Endodermal cell (in vitro differentiated cells): ENCODE measurements at regions not wholly inside any gene's neighbourhood (a gene's known extent, or its start where the extent isn't known, plus 50 kb on each side); places are given as distances from the start of the nearest gene placed in this dataset.

Experiments used
- DNase-seq: peaks from one replicate; pipeline ENCODE4 v3.0.0-alpha.2; 2017
- H3K27ac ChIP-seq: 2 replicates; pipeline ENCODE4 v1.5.1; 2013; ENCODE audit warnings: mild to moderate bottlenecking, low read depth, low read length, moderate library complexity
- H3K27me3 ChIP-seq: 2 replicates; pipeline ENCODE4 v1.6.1; 2013; ENCODE audit warnings: mild to moderate bottlenecking, low read length, moderate library complexity; ENCODE audit not compliant: insufficient read depth, control insufficient read depth, poor library complexity, severe bottlenecking
- H3K36me3 ChIP-seq: 2 replicates; pipeline ENCODE4 v1.7.0; 2013; ENCODE audit warnings: mild to moderate bottlenecking, low read length, moderate library complexity; ENCODE audit not compliant: control insufficient read depth, insufficient read depth
- H3K4me1 ChIP-seq: one replicate; pipeline ENCODE4 v1.7.0; 2013; ENCODE audit warnings: low read length; ENCODE audit not compliant: control insufficient read depth, insufficient read depth
- H3K4me3 ChIP-seq: 2 replicates; pipeline ENCODE4 v1.5.1; 2013; ENCODE audit warnings: mild to moderate bottlenecking, low read length, moderate library complexity
- H3K9ac ChIP-seq: 2 replicates; pipeline ENCODE4 v1.6.1; 2013; ENCODE audit warnings: mild to moderate bottlenecking, low read length, moderate library complexity; ENCODE audit not compliant: poor library complexity, severe bottlenecking; ENCODE audit errors: extremely low read depth
- H3K9me3 ChIP-seq: 2 replicates; pipeline ENCODE4 v1.6.1; 2013; ENCODE audit warnings: mild to moderate bottlenecking, low read length, moderate library complexity; ENCODE audit not compliant: control insufficient read depth
- H3K27ac Mint-ChIP-seq: 2 replicates; pipeline ENCODE4 v1.8.0; 2020; ENCODE audit warnings: mixed read lengths
- H3K27me3 Mint-ChIP-seq: 2 replicates; pipeline ENCODE4 v1.8.0; 2021; ENCODE audit warnings: mild to moderate bottlenecking, mixed read lengths; ENCODE audit not compliant: insufficient read depth
- H3K36me3 Mint-ChIP-seq: 2 replicates; pipeline ENCODE4 v1.8.0; 2020; ENCODE audit warnings: low read depth, mixed read lengths
- H3K4me1 Mint-ChIP-seq: 2 replicates; pipeline ENCODE4 v1.8.0; 2020; ENCODE audit warnings: mixed read lengths
- H3K4me3 Mint-ChIP-seq: 2 replicates; pipeline ENCODE4 v1.8.0; 2020; ENCODE audit warnings: mild to moderate bottlenecking, moderate library complexity, mixed read lengths
- H3K9me3 Mint-ChIP-seq: 2 replicates; pipeline ENCODE4 v1.8.0; 2020; ENCODE audit warnings: mild to moderate bottlenecking, mixed read lengths
- WGBS, 2 experiments: methylation state at CpG; one replicate each; pipeline versions ENCODE4 v1.1.5 to v1.1.7; 2013; ENCODE audit warnings: missing lambda C conversion rate in 2 of 2, mixed read lengths in 1 of 2; ENCODE audit not compliant: insufficient coverage in 1 of 2, insufficient read length in 1 of 2; 5-methylcytosine and 5-hydroxymethylcytosine counted together
- TF ChIP-seq, protein P1 (sequence below): fragments of 200-600 bp; sonication (generic); conservative IDR thresholded peaks from 2 replicates; pipeline ENCODE4 v1.5.0; 2021; ENCODE audit warnings: antibody characterized with exemption, mild to moderate bottlenecking

DNA sequence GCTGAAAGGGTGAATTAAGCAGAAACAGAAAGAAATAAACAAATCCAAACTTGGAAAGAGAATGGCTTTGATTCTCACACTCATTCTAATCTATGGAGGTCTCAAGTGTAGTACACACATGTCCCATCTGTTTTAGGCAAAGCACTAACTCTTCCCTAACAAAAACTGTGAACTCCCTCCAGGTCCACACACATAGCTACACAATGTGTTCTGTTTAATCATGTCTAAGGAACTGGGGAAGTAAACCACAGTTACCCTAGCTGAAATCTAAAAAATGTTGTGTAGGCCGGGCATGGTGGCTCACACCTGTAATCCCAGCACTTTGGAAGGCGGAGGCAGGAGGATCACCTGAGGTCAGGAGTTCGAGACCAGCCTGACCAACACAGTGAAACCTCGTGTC is 118.7 kb upstream of the FST start:
- H3K4me3 Mint-ChIP-seq: no peak overlapping the region
- DNase-seq: no peak
- H3K4me1 ChIP-seq: no peaks in the 10 kb centered on the region
- no peaks in the 10 kb centered on the region for H3K36me3 Mint-ChIP-seq
- no peaks in the 10 kb centered on the region for H3K9me3 Mint-ChIP-seq
- no peak overlapping the region for H3K4me3 ChIP-seq
- H3K9ac ChIP-seq: no peak overlapping the region
- peaks cover 2% of the 10 kb centered on the region for H3K4me1 Mint-ChIP-seq
- TF ChIP-seq, protein P1, sequence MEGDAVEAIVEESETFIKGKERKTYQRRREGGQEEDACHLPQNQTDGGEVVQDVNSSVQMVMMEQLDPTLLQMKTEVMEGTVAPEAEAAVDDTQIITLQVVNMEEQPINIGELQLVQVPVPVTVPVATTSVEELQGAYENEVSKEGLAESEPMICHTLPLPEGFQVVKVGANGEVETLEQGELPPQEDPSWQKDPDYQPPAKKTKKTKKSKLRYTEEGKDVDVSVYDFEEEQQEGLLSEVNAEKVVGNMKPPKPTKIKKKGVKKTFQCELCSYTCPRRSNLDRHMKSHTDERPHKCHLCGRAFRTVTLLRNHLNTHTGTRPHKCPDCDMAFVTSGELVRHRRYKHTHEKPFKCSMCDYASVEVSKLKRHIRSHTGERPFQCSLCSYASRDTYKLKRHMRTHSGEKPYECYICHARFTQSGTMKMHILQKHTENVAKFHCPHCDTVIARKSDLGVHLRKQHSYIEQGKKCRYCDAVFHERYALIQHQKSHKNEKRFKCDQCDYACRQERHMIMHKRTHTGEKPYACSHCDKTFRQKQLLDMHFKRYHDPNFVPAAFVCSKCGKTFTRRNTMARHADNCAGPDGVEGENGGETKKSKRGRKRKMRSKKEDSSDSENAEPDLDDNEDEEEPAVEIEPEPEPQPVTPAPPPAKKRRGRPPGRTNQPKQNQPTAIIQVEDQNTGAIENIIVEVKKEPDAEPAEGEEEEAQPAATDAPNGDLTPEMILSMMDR: no peak
- no peaks in the 10 kb centered on the region for H3K27me3 ChIP-seq
- no peaks in the 10 kb centered on the region for H3K36me3 ChIP-seq
- no peaks in the 10 kb centered on the region for H3K9me3 ChIP-seq
- 72 to 96% methylated on average over 4 of the region's 4 CpGs for WGBS, 2 experiments
- no peak overlapping the region for H3K27ac ChIP-seq
- H3K27ac Mint-ChIP-seq: no peak overlapping the region
- no peaks in the 10 kb centered on the region for H3K27me3 Mint-ChIP-seq

DNA sequence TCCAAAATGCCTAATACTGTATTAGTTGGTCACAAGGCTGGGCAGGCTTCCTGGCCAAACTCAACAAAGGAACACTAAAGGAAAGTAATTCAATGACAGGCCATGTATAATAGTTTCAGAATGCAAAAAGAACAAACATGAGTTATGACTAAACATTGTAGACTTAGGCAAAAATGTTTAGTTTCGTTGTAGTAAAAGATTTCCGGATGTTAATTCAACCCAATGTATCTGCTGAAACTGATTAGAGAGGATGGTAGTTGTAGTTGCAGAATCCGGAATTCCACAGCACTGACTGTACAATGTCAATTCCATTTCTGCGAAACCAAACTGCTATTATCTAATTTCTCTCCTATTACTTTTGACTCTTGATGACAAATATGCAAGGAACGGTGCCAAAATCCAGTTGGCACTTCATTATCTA is 117.9 kb upstream of the FST start:
- WGBS, 2 experiments: 90 to 92% methylated on average over 3 to 5 of the region's 5 CpGs
- no peaks in the 10 kb centered on the region for H3K4me1 ChIP-seq
- H3K27me3 ChIP-seq: no peaks in the 10 kb centered on the region
- H3K9ac ChIP-seq: no peak overlapping the region
- Mint-ChIP-seq H3K27ac (no peak overlapping the region), H3K36me3 (no peaks in the 10 kb centered on the region), H3K4me1 (peaks cover 2% of the 10 kb centered on the region), H3K4me3 (no peak overlapping the region), H3K9me3 (no peaks in the 10 kb centered on the region), H3K27me3 (no peaks in the 10 kb centered on the region)
- TF ChIP-seq, protein P1: no peak
- no peak for DNase-seq
- no peaks in the 10 kb centered on the region for H3K36me3 ChIP-seq
- no peaks in the 10 kb centered on the region for H3K9me3 ChIP-seq
- no peak overlapping the region for H3K4me3 ChIP-seq
- no peak overlapping the region for H3K27ac ChIP-seq

DNA sequence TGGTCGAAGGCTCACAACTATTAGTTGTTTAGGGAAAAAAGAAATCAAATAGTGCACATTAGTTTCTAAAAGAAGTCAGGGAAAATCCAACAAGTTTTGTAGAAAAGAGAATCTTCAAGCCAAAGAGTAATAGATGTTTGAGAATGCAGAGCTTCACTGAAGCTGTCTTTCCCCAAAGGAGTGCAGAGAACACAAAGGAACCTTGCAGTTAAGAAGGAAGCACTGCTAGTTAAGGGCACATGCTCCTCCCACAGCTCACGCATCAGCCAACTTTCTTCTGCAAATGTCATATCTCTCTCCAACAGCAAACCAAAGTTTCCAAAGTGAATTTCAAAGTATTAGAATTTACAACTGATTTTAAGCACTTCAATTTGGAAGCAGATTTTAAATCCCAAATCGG is 116.4 kb upstream of the FST start:
- Histone ChIP-seq H3K27ac (no peak overlapping the region), H3K4me1 (no peaks in the 10 kb centered on the region), H3K27me3 (no peaks in the 10 kb centered on the region), H3K4me3 (no peak overlapping the region), H3K9me3 (no peaks in the 10 kb centered on the region), H3K36me3 (no peaks in the 10 kb centered on the region), H3K9ac (no peak overlapping the region)
- Mint-ChIP-seq H3K4me3 (no peak overlapping the region), H3K36me3 (no peaks in the 10 kb centered on the region), H3K27ac (no peak overlapping the region), H3K4me1 (peaks cover 2% of the 10 kb centered on the region), H3K27me3 (no peaks in the 10 kb centered on the region), H3K9me3 (no peaks in the 10 kb centered on the region)
- WGBS, 2 experiments: 67 to 81% methylated on average over 1 to 3 of the region's 3 CpGs
- DNase-seq: no peak
- TF ChIP-seq, protein P1: no peak
